ENCODE measurements at regions not wholly inside any gene's neighbourhood (a gene's known extent, or its start where the extent isn't known, plus 50 kb on each side); places are given as distances from the start of the nearest gene placed in this dataset.
"Not testable (repeated sequence)": the region's sequence is repeated elsewhere in the genome, so short reads cannot be mapped to it uniquely, and the experiment has no call there.

DNA sequence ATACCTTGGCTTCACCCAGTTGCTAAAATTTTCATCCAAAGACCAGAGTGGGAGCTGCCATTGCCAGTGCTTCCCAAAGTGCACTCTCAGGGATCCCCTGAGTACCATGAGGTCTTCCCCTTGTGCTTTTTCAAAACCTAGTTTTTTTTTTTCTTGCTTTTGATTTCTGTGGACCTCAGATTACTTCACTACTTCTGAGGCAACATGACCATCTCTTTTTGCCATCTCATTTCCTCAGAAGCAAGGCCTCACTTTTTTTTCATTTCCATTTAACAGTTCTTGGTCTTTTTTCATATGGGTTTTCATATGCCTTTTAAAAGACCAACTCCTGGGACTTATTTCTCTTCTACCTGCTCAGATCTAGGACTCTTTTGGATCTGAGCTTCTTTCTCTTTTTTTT, 64.1 kb upstream of the MMS22L start:
- no peak for DNase-seq

DNA sequence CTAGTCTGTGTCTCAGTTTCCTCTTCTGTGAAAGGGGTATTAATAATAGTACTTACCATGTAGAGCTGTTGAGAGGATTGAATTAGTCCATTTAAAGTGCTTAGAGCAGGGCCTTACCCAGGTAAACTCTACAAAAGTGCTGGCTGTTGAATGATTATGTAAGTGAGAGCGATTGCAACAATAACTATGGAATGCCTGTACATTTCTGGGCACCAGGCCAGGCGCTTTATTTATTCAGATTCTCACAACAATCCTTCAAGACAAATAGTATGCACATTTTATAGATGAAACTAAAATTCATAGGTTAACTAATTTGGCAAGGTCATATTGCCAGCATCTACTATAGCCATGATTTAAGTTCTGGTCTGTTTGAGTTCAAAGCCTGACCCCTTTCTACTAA, 78.3 kb upstream of the MMS22L start:
- no peak for DNase-seq

DNA sequence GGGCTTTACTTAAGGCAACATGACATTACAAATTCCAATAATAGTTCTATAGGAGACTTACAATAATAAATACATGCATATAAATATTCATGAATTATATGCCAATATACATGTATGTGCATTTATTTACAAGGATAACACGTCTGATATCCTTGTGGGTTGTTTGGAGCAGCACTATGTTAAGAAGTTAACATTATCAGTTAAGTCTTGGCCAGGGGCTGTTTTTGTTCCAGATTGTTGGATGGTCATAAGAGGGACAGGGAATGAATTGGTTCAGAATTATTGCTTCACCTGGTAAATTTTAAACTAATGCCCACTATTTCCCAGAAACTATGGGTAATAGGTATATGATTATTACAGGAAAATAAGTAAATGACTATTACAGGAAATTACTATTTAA, 81.3 kb upstream of the MMS22L start:
- DNase-seq = no peak

DNA sequence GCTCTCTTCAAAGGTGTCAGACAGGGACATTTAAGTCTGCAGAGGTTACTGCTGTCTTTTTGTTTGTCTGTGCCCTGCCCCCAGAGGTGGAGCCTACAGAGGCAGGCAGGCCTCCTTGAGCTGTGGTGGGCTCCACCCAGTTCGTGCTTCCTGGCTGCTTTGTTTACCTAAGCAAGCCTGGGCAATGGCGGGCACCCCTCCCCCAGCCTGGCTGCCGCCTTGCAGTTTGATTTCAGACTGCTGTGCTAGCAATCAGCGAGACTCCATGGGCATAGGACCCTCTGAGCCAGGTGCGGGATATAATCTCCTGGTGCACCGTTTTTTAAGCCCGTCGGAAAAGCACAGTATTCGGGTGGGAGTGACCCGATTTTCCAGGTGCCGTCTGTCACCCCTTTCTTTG, 99.1 kb upstream of the MMS22L start:
- not testable (repeated sequence) for DNase-seq

- no peak for DNase-seq
These were observed 109.7 kb upstream of the MMS22L start for GRCh38 chr6:97392735-97393134.

DNA sequence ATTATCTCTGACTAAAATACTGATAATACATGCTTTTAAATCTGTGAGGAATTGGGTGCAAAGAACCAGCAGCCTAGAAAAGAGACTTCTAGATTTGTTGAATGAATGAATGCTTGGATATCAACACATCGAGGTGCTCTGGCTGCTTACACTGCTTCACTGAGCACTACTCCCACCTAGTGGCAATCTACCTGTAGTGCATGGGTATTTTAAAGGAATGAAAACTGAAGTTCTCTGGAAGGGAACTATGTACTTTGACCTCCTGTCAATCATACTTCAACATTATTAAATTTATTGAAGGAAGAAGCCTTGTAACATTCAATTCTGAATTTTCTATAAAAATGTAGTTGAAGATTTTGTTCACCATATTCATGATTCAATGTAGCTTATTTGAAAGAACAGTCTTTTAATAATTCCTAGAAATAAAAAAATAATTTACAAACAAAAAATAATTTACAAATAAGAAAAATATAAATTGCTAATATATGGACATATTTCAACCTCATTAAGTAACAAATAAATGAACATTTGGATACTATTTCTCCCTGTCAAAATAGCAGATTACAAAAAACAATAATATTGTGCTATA, 111.2 kb upstream of the MMS22L start:
- DNase-seq = peak in 5 of 14 donors; percentile 0 to 33 (median 2)

DNA sequence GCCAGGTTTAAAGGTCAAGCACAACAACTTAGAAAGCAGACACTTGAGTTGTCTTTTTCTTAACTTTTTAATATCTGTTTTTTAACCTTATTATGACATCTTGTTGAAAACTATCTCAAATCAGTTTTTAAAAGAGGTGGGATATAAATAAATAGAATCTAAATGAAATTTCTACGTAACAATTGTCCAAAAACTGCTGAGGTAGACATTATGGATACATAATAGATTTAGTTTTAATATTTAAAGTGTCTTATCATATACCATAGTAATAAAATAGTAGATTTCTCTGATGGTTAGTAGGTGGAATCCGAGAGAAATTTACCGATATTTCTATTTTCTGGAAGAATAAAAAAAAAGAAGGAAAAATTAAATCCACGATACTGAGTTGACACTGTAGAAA, 113.9 kb upstream of the MMS22L start:
- DNase-seq = no peak

DNA sequence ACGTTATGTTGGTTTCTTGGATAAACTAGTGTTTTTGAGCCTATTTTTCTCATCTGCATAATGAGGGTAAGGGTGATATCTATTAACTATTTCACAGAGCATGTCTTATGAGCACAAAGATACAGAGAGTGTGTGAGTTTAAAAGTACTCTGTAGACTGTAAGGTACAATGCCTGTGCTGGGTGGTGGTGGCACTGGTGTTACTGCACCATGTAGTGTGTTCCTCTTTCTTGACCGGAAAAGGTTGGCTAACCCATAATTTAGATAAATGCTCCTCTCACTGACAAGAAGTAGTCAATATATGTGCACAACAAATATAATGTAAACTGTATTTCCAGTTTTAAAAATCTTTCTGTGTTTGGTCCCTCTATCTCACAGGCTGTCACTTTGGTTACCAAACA, 116.2 kb upstream of the MMS22L start:
- no peak for DNase-seq

DNA sequence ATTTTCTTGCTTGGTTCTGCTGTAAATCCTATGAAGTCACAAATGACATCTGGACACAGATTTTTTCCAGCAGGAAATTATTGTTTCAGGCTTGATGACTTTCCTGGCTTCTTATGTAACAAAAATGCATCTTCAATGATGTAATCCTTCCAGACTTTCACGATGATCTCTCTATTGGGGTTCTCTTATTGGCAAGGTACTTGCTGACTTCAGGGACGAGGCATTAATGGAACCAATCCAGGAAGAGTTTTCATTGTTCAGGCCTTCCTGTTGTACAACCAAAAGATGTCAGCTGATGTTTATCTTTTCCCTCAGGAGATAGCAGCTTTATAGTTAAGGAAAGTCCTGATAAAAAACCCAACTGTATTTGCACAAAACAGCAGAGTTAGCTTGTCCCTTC, 118.5 kb upstream of the MMS22L start:
- no peak for DNase-seq

DNA sequence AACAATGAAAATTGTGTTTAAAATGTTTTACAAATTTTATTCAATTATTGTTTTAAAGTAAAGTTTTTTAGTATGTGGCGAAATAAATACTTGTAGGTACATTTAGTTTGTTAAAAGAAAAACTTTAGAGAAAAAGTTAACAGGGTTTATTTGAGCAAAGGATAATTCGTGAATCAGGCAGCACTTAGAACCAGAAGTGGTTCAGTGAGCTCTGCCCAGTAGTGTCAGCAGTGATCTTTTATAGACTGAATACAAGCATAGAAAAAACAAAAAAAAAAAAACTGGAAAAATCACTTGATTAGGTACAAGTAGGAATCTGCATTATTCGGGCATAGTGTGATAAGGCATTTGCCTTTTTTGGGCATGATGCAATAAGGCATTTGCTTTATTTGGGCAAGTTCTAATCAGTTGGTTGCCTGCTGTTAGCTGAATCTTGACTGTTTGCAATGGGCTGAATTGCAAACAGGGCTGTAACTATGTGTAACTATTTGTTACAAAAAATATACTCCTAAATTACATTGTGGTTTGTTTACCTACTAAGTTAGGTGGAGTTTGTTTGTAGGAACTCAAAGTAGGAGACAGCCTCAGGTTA, 122.9 kb upstream of the MMS22L start:
- no peak for DNase-seq

DNA sequence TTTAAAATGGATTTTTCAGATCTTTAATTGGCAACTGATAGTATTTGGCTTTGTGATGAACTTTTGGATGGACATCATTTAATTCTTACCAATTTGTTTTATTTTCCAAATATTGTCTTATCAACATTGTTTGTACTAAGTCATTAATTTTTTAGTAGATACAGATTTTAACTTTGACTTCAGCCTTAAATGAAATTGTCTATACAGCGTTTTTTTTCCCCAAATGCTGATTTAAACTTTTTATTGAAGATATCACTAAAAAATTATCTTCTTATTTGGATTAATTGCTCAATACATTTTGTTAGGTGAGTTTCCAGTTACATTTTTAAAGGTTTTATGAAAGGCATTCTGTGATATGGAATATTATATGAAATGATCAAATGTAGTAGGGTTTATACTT, 123.6 kb upstream of the MMS22L start:
- DNase-seq = no peak

- no peak for DNase-seq
These were observed 128.6 kb upstream of the MMS22L start for GRCh38 chr6:97411610-97412009.

GRCh38 chr6:97412511-97412910, 129.5 kb upstream of the MMS22L start:
- no peak for DNase-seq

- DNase-seq = no peak
These were observed 139.2 kb upstream of the MMS22L start for GRCh38 chr6:97422171-97422570.

DNA sequence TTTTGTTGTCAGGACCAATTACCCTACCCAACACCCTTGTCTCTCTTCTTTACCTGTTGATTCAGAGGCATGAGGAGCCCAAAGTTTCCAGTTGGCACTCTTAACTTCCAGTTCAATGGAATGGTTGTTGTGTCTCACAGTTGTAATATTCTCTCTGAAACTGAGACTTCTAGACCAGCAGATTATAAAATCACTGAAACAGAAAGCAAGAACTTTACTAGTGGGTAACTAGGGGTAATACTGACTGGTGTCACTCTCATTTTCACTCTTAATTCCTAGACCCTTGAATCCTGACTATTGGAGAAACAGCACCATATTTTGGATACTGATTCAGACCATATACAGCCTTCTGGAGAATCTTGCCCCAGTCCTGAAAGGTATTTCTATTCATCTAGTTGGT, 140.2 kb upstream of the MMS22L start:
- no peak for DNase-seq

DNA sequence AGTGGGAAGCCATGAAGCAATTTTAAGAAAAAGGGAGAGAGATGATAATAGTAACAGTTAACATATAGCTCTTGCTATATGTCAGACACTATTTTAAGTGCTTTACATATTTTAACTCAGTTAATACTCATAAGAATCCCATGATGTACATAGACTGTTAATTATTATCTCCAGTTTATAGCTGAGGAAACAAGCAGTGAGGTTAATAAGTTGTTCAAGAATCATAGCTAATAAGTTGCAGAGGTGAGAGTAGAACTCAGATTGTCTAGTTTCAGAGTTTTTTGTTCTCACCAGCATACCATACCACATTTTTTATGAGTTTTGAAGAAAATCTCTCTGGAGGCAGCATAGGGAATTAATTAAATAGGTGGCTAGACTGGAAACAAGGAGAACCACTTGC, 144.6 kb upstream of the MMS22L start:
- no peak for DNase-seq

GRCh38 chr6:97437087-97437486, 154.1 kb upstream of the MMS22L start:
- peak in 2 of 14 donors; percentile 14 to 25 for DNase-seq

GRCh38 chr6:97438011-97438671, 155.1 kb upstream of the MMS22L start:
- DNase-seq = peak in 1 of 14 donors; percentile 17

DNA sequence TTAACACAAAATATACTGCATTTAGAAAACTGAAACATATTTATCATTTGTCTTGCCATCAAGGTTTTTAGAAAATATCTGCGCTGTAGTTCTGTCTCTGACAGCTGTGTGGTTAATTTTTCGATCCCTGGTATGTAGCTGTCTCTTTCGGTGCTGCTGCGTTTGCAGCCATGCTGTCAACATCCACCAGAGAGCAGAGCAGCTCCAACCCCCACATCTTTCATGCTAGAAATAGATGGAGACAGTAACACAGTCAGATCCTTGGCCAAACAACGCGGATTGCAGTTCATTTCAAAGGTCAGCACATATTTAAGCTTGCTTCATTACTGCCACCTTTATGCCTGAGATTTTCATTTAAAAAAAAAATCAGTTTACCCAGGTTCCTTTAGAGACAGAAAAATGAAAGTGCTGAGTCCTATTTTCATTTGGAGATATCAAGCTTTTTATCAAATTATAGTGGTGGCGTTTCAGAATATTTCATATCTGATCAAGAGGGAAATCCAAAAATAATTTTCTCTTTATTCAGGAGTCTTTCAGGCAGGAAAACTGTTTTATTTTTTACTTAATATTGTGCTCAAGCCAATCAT, 157.7 kb upstream of the MMS22L start:
- DNase-seq = peak in 10 of 14 donors; percentile 3 to 56 (median 44)

GRCh38 chr6:97443408-97444080, 160.5 kb upstream of the MMS22L start:
- no peak for DNase-seq

- DNase-seq = no peak
These were observed 162.4 kb upstream of the MMS22L start for GRCh38 chr6:97445407-97445806.

GRCh38 chr6:97449444-97449966, 166.5 kb upstream of the MMS22L start:
- peak in 1 of 14 donors; percentile 15 for DNase-seq

GRCh38 chr6:97450087-97450486, 167.1 kb upstream of the MMS22L start:
- DNase-seq = peak in 1 of 14 donors; percentile 34
